Ureter (tissue), 1 donor: ENCODE measurements at regions not wholly inside any gene's neighbourhood (a gene's known extent, or its start where the extent isn't known, plus 50 kb on each side); places are given as distances from the start of the nearest gene placed in this dataset.

Experiments used
- DNase-seq: peaks from one replicate; pipeline ENCODE4 v3.0.0-alpha.2; 2020; ENCODE audit warnings: low spot score
- donor health status: DM: yes; HTN: yes; CAD: no.

- no peak for DNase-seq
Observed at GRCh38 chr7:155138204-155138603, 68.1 kb downstream of the HTR5A start.

GRCh38 chr7:155141562-155141961, 71.4 kb downstream of the HTR5A start:
- DNase-seq = no peak

- no peak for DNase-seq
Observed at GRCh38 chr7:155143381-155143780, 73.3 kb downstream of the HTR5A start.

- no peak for DNase-seq
Observed at GRCh38 chr7:155144371-155144770, 74.2 kb downstream of the HTR5A start.

GRCh38 chr7:155145477-155146255, 75.5 kb downstream of the HTR5A start:
- no peak for DNase-seq

- DNase-seq = no peak
Observed at GRCh38 chr7:155147172-155147571, 77.0 kb downstream of the HTR5A start.

GRCh38 chr7:155147624-155148023, 77.5 kb downstream of the HTR5A start:
- no peak for DNase-seq

GRCh38 chr7:155153676-155154075, 83.6 kb downstream of the HTR5A start:
- DNase-seq = no peak

- no peak for DNase-seq
Observed at GRCh38 chr7:155154586-155154985, 84.5 kb downstream of the HTR5A start.

- DNase-seq = no peak
Observed at GRCh38 chr7:155161690-155162089, 91.6 kb downstream of the HTR5A start.

GRCh38 chr7:155162422-155162821, 92.3 kb downstream of the HTR5A start:
- DNase-seq = no peak

GRCh38 chr7:155163696-155164095, 93.6 kb downstream of the HTR5A start:
- no peak for DNase-seq

- DNase-seq = no peak
Observed at GRCh38 chr7:155164316-155164715, 94.2 kb downstream of the HTR5A start.

- DNase-seq = no peak
Observed at GRCh38 chr7:155166108-155166507, 96.0 kb downstream of the HTR5A start.

- peak; percentile 80 for DNase-seq
Observed at GRCh38 chr7:155166673-155167370, 96.7 kb downstream of the HTR5A start.

- DNase-seq = no peak
Observed at GRCh38 chr7:155167706-155168365, 97.7 kb downstream of the HTR5A start.

- no peak for DNase-seq
Observed at GRCh38 chr7:155168597-155169480, 98.7 kb downstream of the HTR5A start.

GRCh38 chr7:155169498-155170065, 99.5 kb downstream of the HTR5A start:
- no peak for DNase-seq

- no peak for DNase-seq
Observed at GRCh38 chr7:155170331-155170730, 100.2 kb downstream of the HTR5A start.

- no peak for DNase-seq
Observed at GRCh38 chr7:155172141-155172540, 102.0 kb downstream of the HTR5A start.

GRCh38 chr7:155173905-155174304, 103.8 kb downstream of the HTR5A start:
- DNase-seq = no peak
